ENCODE measurements at regions not wholly inside any gene's neighbourhood (a gene's known extent, or its start where the extent isn't known, plus 50 kb on each side); places are given as distances from the start of the nearest gene placed in this dataset.

DNA sequence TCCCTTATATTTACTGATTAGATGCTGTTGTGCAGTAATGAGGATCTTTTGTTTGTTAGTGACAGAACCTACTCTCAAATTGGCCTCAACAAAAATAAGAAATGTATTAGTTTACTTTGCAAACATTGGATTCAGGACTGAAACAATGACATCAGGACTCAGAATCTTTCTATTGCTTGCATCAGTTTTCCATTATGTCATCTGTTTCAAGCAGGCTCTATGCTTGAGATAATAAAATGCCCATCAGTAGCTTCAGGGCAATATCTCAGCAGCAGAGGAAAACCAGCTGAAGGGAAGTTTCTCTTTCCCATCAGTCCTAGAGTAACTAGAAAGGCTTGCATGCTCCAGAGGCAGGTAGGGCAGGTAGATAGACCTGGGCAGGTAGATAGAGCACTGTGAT, 375.5 kb upstream of the SLC8A1 start:
- Histone ChIP-seq H3K4me3 (ENCODE audit: low read depth in 1 of 3, low read length in 3 of 3) (no peak overlapping the region), H3K27ac (ENCODE audit: low read depth in 1 of 2, low read length in 2 of 2) (no peak overlapping the region), H3K9ac (ENCODE audit: low read depth in 1 of 2, low read length in 2 of 2) (no peak overlapping the region), H3K4me1 (ENCODE audit: control insufficient read depth in 4 of 4, insufficient read depth in 4 of 4, low read length in 3 of 4) (no peaks in the 10 kb centered on the region), H3K36me3 (ENCODE audit: control insufficient read depth in 4 of 4, insufficient read depth in 3 of 4, low read depth in 1 of 4, low read length in 3 of 4) (no peaks in the 10 kb centered on the region), H3K27me3 (ENCODE audit: control insufficient read depth in 4 of 4, insufficient read depth in 4 of 4, low read length in 3 of 4) (no peaks in the 10 kb centered on the region), H3K9me3 (ENCODE audit: control insufficient read depth in 4 of 4, low read length in 3 of 4) (no peaks in the 10 kb centered on the region)
- TF ChIP-seq CTCF (IDR thresholded peaks at IDR 0.05; ENCODE audit: low read depth, low read length, missing input control) (no peak), ATF3 (IDR thresholded peaks at IDR 0.05) (no peak), RXRA (IDR thresholded peaks at IDR 0.05) (no peak), EGR1 (IDR thresholded peaks at IDR 0.05; ENCODE audit: low read depth in 2 of 2) (no peak), GABPA (IDR thresholded peaks at IDR 0.05 in 1 of 2, conservative IDR thresholded peaks at IDR 0.05 in 1 of 2) (no peak), SP1 (IDR thresholded peaks at IDR 0.05) (no peak), NR2F2 (IDR thresholded peaks at IDR 0.05) (no peak), FOXA2 (IDR thresholded peaks at IDR 0.05) (no peak), TAF1 (conservative IDR thresholded peaks at IDR 0.05) (no peak), HNF4A (conservative IDR thresholded peaks at IDR 0.05) (no peak), YY1 (IDR thresholded peaks at IDR 0.05) (no peak), HNF4G (IDR thresholded peaks at IDR 0.05) (no peak)
- TF ChIP-seq, protein P1, sequence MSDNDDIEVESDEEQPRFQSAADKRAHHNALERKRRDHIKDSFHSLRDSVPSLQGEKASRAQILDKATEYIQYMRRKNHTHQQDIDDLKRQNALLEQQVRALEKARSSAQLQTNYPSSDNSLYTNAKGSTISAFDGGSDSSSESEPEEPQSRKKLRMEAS (IDR thresholded peaks at IDR 0.05): no peak
- TF ChIP-seq, protein P2, sequence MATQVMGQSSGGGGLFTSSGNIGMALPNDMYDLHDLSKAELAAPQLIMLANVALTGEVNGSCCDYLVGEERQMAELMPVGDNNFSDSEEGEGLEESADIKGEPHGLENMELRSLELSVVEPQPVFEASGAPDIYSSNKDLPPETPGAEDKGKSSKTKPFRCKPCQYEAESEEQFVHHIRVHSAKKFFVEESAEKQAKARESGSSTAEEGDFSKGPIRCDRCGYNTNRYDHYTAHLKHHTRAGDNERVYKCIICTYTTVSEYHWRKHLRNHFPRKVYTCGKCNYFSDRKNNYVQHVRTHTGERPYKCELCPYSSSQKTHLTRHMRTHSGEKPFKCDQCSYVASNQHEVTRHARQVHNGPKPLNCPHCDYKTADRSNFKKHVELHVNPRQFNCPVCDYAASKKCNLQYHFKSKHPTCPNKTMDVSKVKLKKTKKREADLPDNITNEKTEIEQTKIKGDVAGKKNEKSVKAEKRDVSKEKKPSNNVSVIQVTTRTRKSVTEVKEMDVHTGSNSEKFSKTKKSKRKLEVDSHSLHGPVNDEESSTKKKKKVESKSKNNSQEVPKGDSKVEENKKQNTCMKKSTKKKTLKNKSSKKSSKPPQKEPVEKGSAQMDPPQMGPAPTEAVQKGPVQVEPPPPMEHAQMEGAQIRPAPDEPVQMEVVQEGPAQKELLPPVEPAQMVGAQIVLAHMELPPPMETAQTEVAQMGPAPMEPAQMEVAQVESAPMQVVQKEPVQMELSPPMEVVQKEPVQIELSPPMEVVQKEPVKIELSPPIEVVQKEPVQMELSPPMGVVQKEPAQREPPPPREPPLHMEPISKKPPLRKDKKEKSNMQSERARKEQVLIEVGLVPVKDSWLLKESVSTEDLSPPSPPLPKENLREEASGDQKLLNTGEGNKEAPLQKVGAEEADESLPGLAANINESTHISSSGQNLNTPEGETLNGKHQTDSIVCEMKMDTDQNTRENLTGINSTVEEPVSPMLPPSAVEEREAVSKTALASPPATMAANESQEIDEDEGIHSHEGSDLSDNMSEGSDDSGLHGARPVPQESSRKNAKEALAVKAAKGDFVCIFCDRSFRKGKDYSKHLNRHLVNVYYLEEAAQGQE (IDR thresholded peaks at IDR 0.05): no peak
- no peak for DNase-seq (ENCODE audit: low spot score)

GRCh38 chr2:40831321-40831873, 379.5 kb upstream of the SLC8A1 start:
- DNase-seq (ENCODE audit: low spot score): no peak
- Histone ChIP-seq H3K4me3 (ENCODE audit: low read depth in 1 of 3, low read length in 3 of 3) (no peak overlapping the region), H3K27me3 (ENCODE audit: control insufficient read depth in 4 of 4, insufficient read depth in 4 of 4, low read length in 3 of 4) (no peaks in the 10 kb centered on the region), H3K36me3 (ENCODE audit: control insufficient read depth in 4 of 4, insufficient read depth in 3 of 4, low read depth in 1 of 4, low read length in 3 of 4) (no peaks in the 10 kb centered on the region), H3K9me3 (ENCODE audit: control insufficient read depth in 4 of 4, low read length in 3 of 4) (no peaks in the 10 kb centered on the region), H3K9ac (ENCODE audit: low read depth in 1 of 2, low read length in 2 of 2) (no peak overlapping the region), H3K27ac (ENCODE audit: low read depth in 1 of 2, low read length in 2 of 2) (no peak overlapping the region), H3K4me1 (ENCODE audit: control insufficient read depth in 4 of 4, insufficient read depth in 4 of 4, low read length in 3 of 4) (no peaks in the 10 kb centered on the region)
- 56% methylated on average over 3 of the region's 3 CpGs for WGBS
- TF ChIP-seq RXRA (IDR thresholded peaks at IDR 0.05) (no peak), JUND (IDR thresholded peaks at IDR 0.05) (no peak), HNF4G (IDR thresholded peaks at IDR 0.05) (no peak), FOXA1 (IDR thresholded peaks at IDR 0.05) (no peak), ZBTB33 (IDR thresholded peaks at IDR 0.05) (no peak), FOXA2 (IDR thresholded peaks at IDR 0.05) (no peak)
- TF ChIP-seq, protein P2 (IDR thresholded peaks at IDR 0.05): no peak
